ENCODE measurements at regions not wholly inside any gene's neighbourhood (a gene's known extent, or its start where the extent isn't known, plus 50 kb on each side); places are given as distances from the start of the nearest gene placed in this dataset.

- Histone ChIP-seq H3K4ac (replicated peaks; ENCODE audit: insufficient read length, low read depth, low read length) (no peak overlapping the region), H2BK15ac (ENCODE audit: low read length) (no peak overlapping the region), H3K18ac (ENCODE audit: extremely low read depth, low read length) (no peak overlapping the region), H2BK5ac (ENCODE audit: low read depth, low read length) (no peak overlapping the region), H3K79me2 (ENCODE audit: control insufficient read depth in 1 of 2, insufficient read depth in 2 of 2, low read length in 2 of 2) (no peaks in the 10 kb centered on the region), H3K56ac (replicated peaks; ENCODE audit: insufficient read length, low read depth, low read length) (no peak overlapping the region), H2AFZ (ENCODE audit: low read length) (no peak overlapping the region), H3K9ac (replicated peaks in 1 of 4; ENCODE audit: extremely low read depth in 1 of 4, low read depth in 3 of 4, low read length in 3 of 4) (no peak overlapping the region), H2BK20ac (ENCODE audit: low read length) (no peak overlapping the region), H2BK12ac (ENCODE audit: low read depth, low read length) (no peak overlapping the region), H2AK5ac (ENCODE audit: low read depth, low read length) (no peak overlapping the region), H3K14ac (ENCODE audit: insufficient read length) (no peak overlapping the region), H3K4me2 (ENCODE audit: insufficient read depth in 1 of 2, low read depth in 2 of 2, low read length in 2 of 2) (no peak overlapping the region), H3K4me1 (replicated peaks in 1 of 4; ENCODE audit: control insufficient read depth in 3 of 4, insufficient read depth in 4 of 4, low read length in 3 of 4) (no peaks in the 10 kb centered on the region), H3K27ac (ENCODE audit: low read depth, low read length) (no peak overlapping the region), H3K4me3 (ENCODE audit: extremely low read depth in 1 of 4, insufficient read depth in 2 of 4, low read depth in 3 of 4, low read length in 4 of 4) (no peak overlapping the region), H4K8ac (ENCODE audit: extremely low read depth, insufficient read depth, low read length) (no peak overlapping the region), H3K9me3 (ENCODE audit: insufficient read depth in 2 of 2, low read depth in 1 of 2, low read length in 1 of 2) (no peaks in the 10 kb centered on the region), H3K23me2 (ENCODE audit: low read depth, low read length) (no peaks in the 10 kb centered on the region), H3K27me3 (replicated peaks in 1 of 4; ENCODE audit: control insufficient read depth in 3 of 4, extremely low read depth in 1 of 4, insufficient read depth in 3 of 4, low read length in 3 of 4) (no peaks in the 10 kb centered on the region), H4K20me1 (replicated peaks in 1 of 2; ENCODE audit: control insufficient read depth in 1 of 2, insufficient read depth in 2 of 2, low read length in 2 of 2) (no peaks in the 10 kb centered on the region), H4K5ac (ENCODE audit: insufficient read length, low read depth, low read length) (no peak overlapping the region), H3K36me3 (ENCODE audit: control insufficient read depth in 2 of 4, insufficient read depth in 4 of 4, low read length in 3 of 4) (no peaks in the 10 kb centered on the region), H2BK120ac (replicated peaks; ENCODE audit: low read depth, low read length) (no peak overlapping the region), H3K79me1 (ENCODE audit: low read depth, low read length) (no peaks in the 10 kb centered on the region), H4K91ac (replicated peaks; ENCODE audit: insufficient read length, low read length) (no peak overlapping the region), H3K23ac (ENCODE audit: insufficient read length) (no peak overlapping the region)
- TF ChIP-seq E2F6 (IDR thresholded peaks at IDR 0.05) (no peak), TAF1 (IDR thresholded peaks at IDR 0.05; ENCODE audit: low read depth, low read length) (no peak), GABPA (IDR thresholded peaks at IDR 0.05; ENCODE audit: borderline replicate concordance, insufficient read depth, low read length) (no peak), KDM4A (IDR thresholded peaks at IDR 0.05; ENCODE audit: low read depth, low read length, severe bottlenecking) (no peak), CBX8 (IDR thresholded peaks at IDR 0.05; ENCODE audit: borderline replicate concordance, low read depth, low read length) (no peak), FOSL1 (IDR thresholded peaks at IDR 0.05; ENCODE audit: insufficient read depth, low read depth, low read length) (no peak), SP2 (IDR thresholded peaks at IDR 0.05; ENCODE audit: low read length) (no peak), EP300 (IDR thresholded peaks at IDR 0.05; ENCODE audit: borderline replicate concordance in 1 of 2, low read depth in 2 of 2, low read length in 2 of 2) (no peak), JUN (IDR thresholded peaks at IDR 0.05; ENCODE audit: low read depth, low read length) (no peak)
- DNase-seq (ENCODE audit: low read depth in 1 of 2, low spot score in 2 of 2) (peak in 1 of 2 experiments; percentile 8), FAIRE-seq (no peak)
- 88% methylated on average over 3 of the region's 3 CpGs; no CpG with 5 or more reads in 1 of the 2 experiments for WGBS, 2 experiments (ENCODE audit: extremely low coverage in 1 of 2, insufficient coverage in 1 of 2, insufficient read length in 1 of 2, insufficient replicate concordance in 2 of 2, low coverage in 1 of 2, low lambda C conversion rate in 2 of 2, missing lambda C conversion rate in 1 of 2)
- CTCF ChIA-PET (ENCODE audit: partially characterized antibody), result interaction anchor here (0.6 to 0.9 kb wide), 2 partner anchors 10 to 616 kb away, joined by 3 read pairs; no protein-coding TSS in a partner anchor
- POLR2A ChIA-PET (ENCODE audit: partially characterized antibody), result interaction anchor here (0.5 kb wide), 1 partner anchor 31 kb away, joined by 4 read pairs; no protein-coding TSS in a partner anchor
Observed at GRCh38 chr1:173360487-173361063, 116.6 kb upstream of the PRDX6 start.

Measured in H1 (cell line).